Heart left ventricle (tissue), 16 donors: ENCODE measurements at regions not wholly inside any gene's neighbourhood (a gene's known extent, or its start where the extent isn't known, plus 50 kb on each side); places are given as distances from the start of the nearest gene placed in this dataset.
"Not testable (repeated sequence)": the region's sequence is repeated elsewhere in the genome, so short reads cannot be mapped to it uniquely, and the experiment has no call there.

Source experiments
- ATAC-seq, 4 donors: fragments of 200-7000 bp; cut with Tn5 transposase; one replicate each; pipeline ENCODE4 v1.9.1; 2020 to 2022; ENCODE audit warnings: moderate library complexity in 4 of 4, mild to moderate bottlenecking in 3 of 4, moderate number of reproducible peaks in 1 of 4
- DNase-seq, 5 donors: peaks; one replicate each; pipeline ENCODE4 v3.0.0-alpha.2; 2020
- H3K27ac ChIP-seq, 12 donors: fragments of 200-600 bp; sonication (generic) in 4 of 12; one replicate each; pipeline versions ENCODE4 v1.5.0 to v1.8.0; 2016 to 2022; ENCODE audit warnings: mild to moderate bottlenecking in 2 of 12
- H3K27me3 ChIP-seq, 9 donors: fragments of 200-600 bp; sonication (generic) in 2 of 9; one replicate each; pipeline versions ENCODE4 v1.5.1 to v1.8.0; 2016 to 2022; ENCODE audit warnings: mild to moderate bottlenecking in 3 of 9
- H3K36me3 ChIP-seq, 9 donors: fragments of 200-600 bp; sonication (generic) in 2 of 9; one replicate each; pipeline versions ENCODE4 v1.5.0 to v1.8.0; 2018 to 2022; ENCODE audit warnings: mild to moderate bottlenecking in 2 of 9
- H3K4me1 ChIP-seq, 12 donors: fragments of 200-600 bp; sonication (generic) in 4 of 12; one replicate each; pipeline versions ENCODE4 v1.5.0 to v1.8.0; 2016 to 2022; ENCODE audit warnings: mild to moderate bottlenecking in 3 of 12
- H3K4me3 ChIP-seq, 12 donors: fragments of 200-600 bp; sonication (generic) in 4 of 12; one replicate each; pipeline versions ENCODE4 v1.5.0 to v1.8.0; 2017 to 2022; ENCODE audit warnings: mild to moderate bottlenecking in 9 of 12, moderate library complexity in 4 of 12
- H3K9me3 ChIP-seq, 12 donors: fragments of 200-600 bp; sonication (generic) in 4 of 12; one replicate each; pipeline versions ENCODE4 v1.5.0 to v1.8.0; 2016 to 2022; ENCODE audit warnings: mild to moderate bottlenecking in 1 of 12
- CTCF ChIP-seq, 12 donors: fragments of 200-600 bp; sonication (generic) in 4 of 12; IDR thresholded peaks; one replicate each; pipeline versions ENCODE4 v1.5.0 to v1.8.0; 2018 to 2022; ENCODE audit warnings: antibody characterized with exemption in 12 of 12, mild to moderate bottlenecking in 5 of 12
- POLR2A ChIP-seq, 2 donors: fragments of 450-650 bp; IDR thresholded peaks; one replicate each; pipeline ENCODE4 v1.6.1; 2017; ENCODE audit warnings: antibody characterized with exemption in 2 of 2, mild to moderate bottlenecking in 2 of 2, moderate library complexity in 2 of 2
- WGBS, 4 donors: extraction: QIAGEN DNeasy Blood & Tissue Kit in 2 of 4; methylation state at CpG; one replicate each; pipeline versions ENCODE4 v1.1.5 to v1.1.7; 2013 to 2018; 5-methylcytosine and 5-hydroxymethylcytosine counted together
- intact Hi-C, 10 donors: fragments of 100-400 bp; cut with DNase I; formaldehyde crosslinking; loops; one replicate each; pipeline versions ENCODE4 v1.11.1 to v1.14.2; 2022
- donor health status: ischemic (EF 13 %, LVEDD 7.1; RV severe dilation, severe dysfunction).
- donor health status: healthy with polysubstance abuse.
- donor health status: DM: no; HTN: yes; CAD: no.
- donor health status: DM: no; HTN: no; CAD: no.
- donor health status: ischemic (EF 25% LVEDD 6.9; RV normal size, moderate dysfunction).
- donor health status: ischemic (EF 25% LVEDD 5.7; RV mildly dilated, moderate dysfunction).
- donor health status: healthy.
- donor health status: DM: yes; HTN: yes; CAD: no.
- donor health status: ischemic (EF 35%, LVEDD 5.7; RV mildly dilated, moderate dysfunction).
- donor health status: nonischemic (EF 11% LVEDD 7.7; RV severe dilation, severe dysfunction).
- donor health status: DM: yes; HTN: yes; CAD: no.
- donor health status: PGD.
- donor health status: ischemic (EF 29% LVEDD 5.4; RV normal size, mild dysfunction).
- donor health status: nonischemic (EF 23%, LVEDD 6.1; RV moderate dilation, normal function).

- no peak overlapping the region for H3K4me3 ChIP-seq
- peak overlapping the region in 10 of 12 donors; percentile 6 to 76 (median 53) for H3K27ac ChIP-seq
- WGBS, 4 donors, result 48 to 60% (median 58%) methylated on average over 6 of the region's 6 CpGs
- peaks cover 0 to 36% (median 13%) of the 10 kb centered on the region in 12 donors for H3K4me1 ChIP-seq
- DNase-seq, result no peak
- H3K27me3 ChIP-seq, result no peaks in the 10 kb centered on the region
- no peaks in the 10 kb centered on the region for H3K36me3 ChIP-seq
- peaks cover 0 to 11% (median 0%) of the 10 kb centered on the region in 12 donors for H3K9me3 ChIP-seq
- intact Hi-C loops, result loop anchor here in 3 of 10 donors (2.0 to 10.0 kb wide), 4 partner anchors 156 to 238 kb away; partner anchors contain the start of gene BMP4 (in 1 of the 3)
- TF ChIP-seq POLR2A (IDR thresholded peaks at IDR 0.05) (no peak), CTCF (IDR thresholded peaks at IDR 0.05) (no peak)
- peak in 2 of 4 donors; percentile 27 to 49 for ATAC-seq
Observed at GRCh38 chr14:53716578-53716977, 240.0 kb downstream of the BMP4 start.

- intact Hi-C loops, result loop anchor here in 3 of 10 donors (5.0 to 10.0 kb wide), 3 partner anchors 157 to 240 kb away; partner anchors contain the start of gene BMP4 (in 1 of the 3)
Observed at GRCh38 chr14:53715193-53715721, 241.4 kb downstream of the BMP4 start.

GRCh38 chr14:53714495-53715192 is 242.0 kb downstream of the BMP4 start:
- DNase-seq (no peak), ATAC-seq (peak in 3 of 4 donors; percentile 60 to 66 (median 64))
- H3K9me3 ChIP-seq, result peaks cover 0 to 5% (median 0%) of the 10 kb centered on the region in 12 donors
- peak overlapping the region; percentile 27 to 76 (median 53) for H3K27ac ChIP-seq
- peaks cover 0 to 36% (median 13%) of the 10 kb centered on the region in 12 donors for H3K4me1 ChIP-seq
- TF ChIP-seq POLR2A (IDR thresholded peaks at IDR 0.05) (no peak), CTCF (IDR thresholded peaks at IDR 0.05) (no peak)
- WGBS, 4 donors, result 3 to 8% (median 7%) methylated on average over 5 of the region's 5 CpGs
- no peaks in the 10 kb centered on the region for H3K27me3 ChIP-seq
- H3K4me3 ChIP-seq, result peak overlapping the region in 8 of 12 donors; percentile 5 to 41 (median 14)
- no peaks in the 10 kb centered on the region for H3K36me3 ChIP-seq
- intact Hi-C loops, result loop anchor here in 3 of 10 donors (5.0 to 10.0 kb wide), 3 partner anchors 158 to 240 kb away; partner anchors contain the start of gene BMP4 (in 1 of the 3)

More at GRCh38 chr14:53715193-53715721, 241.4 kb downstream of the BMP4 start:
- Histone ChIP-seq H3K27ac (peak overlapping the region; percentile 27 to 76 (median 53)), H3K36me3 (no peaks in the 10 kb centered on the region), H3K27me3 (no peaks in the 10 kb centered on the region), H3K4me3 (peak overlapping the region in 8 of 12 donors; percentile 5 to 41 (median 14)), H3K9me3 (peaks cover 0 to 5% (median 0%) of the 10 kb centered on the region in 12 donors), H3K4me1 (peaks cover 0 to 36% (median 13%) of the 10 kb centered on the region in 12 donors)
- 13 to 20% (median 16%) methylated on average over 3 of the region's 3 CpGs for WGBS, 4 donors
- DNase-seq (no peak), ATAC-seq (peak; percentile 59 to 92 (median 82))
- TF ChIP-seq POLR2A (IDR thresholded peaks at IDR 0.05) (no peak), CTCF (IDR thresholded peaks at IDR 0.05) (no peak)

GRCh38 chr14:53712901-53713300 is 243.7 kb downstream of the BMP4 start:
- ATAC-seq, DNase-seq, H3K36me3 ChIP-seq, H3K27me3 ChIP-seq, H3K9me3 ChIP-seq, H3K4me3 ChIP-seq, H3K27ac ChIP-seq: not testable (repeated sequence)
- intact Hi-C loops, result loop anchor here in 1 of 10 donors (10.0 kb wide), 1 partner anchor 242 kb away; the partner anchor contains the start of gene BMP4
- 93 to 98% (median 97%) methylated on average over 3 of the region's 3 CpGs for WGBS, 4 donors
- H3K4me1 ChIP-seq, result peaks cover 0 to 36% (median 13%) of the 10 kb centered on the region in 12 donors
